Natural killer cell (primary cell): ENCODE measurements at regions not wholly inside any gene's neighbourhood (a gene's known extent, or its start where the extent isn't known, plus 50 kb on each side); places are given as distances from the start of the nearest gene placed in this dataset.

Experiments
- ATAC-seq, 3 donors: fragments of 150-1000 bp in 2 of 3; fragments of 200-7000 bp in 1 of 3; cut with Tn5 transposase; 1 replicate in 1 of 3; 2 replicates in 2 of 3; pipeline ENCODE4 v1.10.0; 2021; ENCODE audit warnings: mild to moderate bottlenecking in 2 of 3, moderate library complexity in 2 of 3
- DNase-seq, 2 donors: peaks; one replicate each; pipeline versions ENCODE4 v3.0.0 to v3.0.0-alpha.2; 2013 to 2021; ENCODE audit warnings: mixed read lengths in 1 of 2
- H3K27ac ChIP-seq: one replicate; pipeline ENCODE4 v1.5.1; 2013; ENCODE audit warnings: mild to moderate bottlenecking, low read length
- H3K27me3 ChIP-seq: one replicate; pipeline ENCODE4 v1.6.1; 2013; ENCODE audit warnings: low read length; ENCODE audit not compliant: control insufficient read depth, insufficient read depth
- H3K36me3 ChIP-seq: one replicate; pipeline ENCODE4 v1.6.1; 2013; ENCODE audit warnings: low read length; ENCODE audit not compliant: control insufficient read depth, insufficient read depth
- H3K4me1 ChIP-seq: one replicate; pipeline ENCODE4 v1.6.1; 2013; ENCODE audit warnings: low read length; ENCODE audit not compliant: control insufficient read depth, insufficient read depth
- H3K4me3 ChIP-seq: one replicate; pipeline ENCODE4 v1.5.1; 2013; ENCODE audit warnings: low read length
- H3K9me3 ChIP-seq: one replicate; pipeline ENCODE4 v1.6.1; 2013; ENCODE audit warnings: low read length; ENCODE audit not compliant: control insufficient read depth, insufficient read depth
- H3K27ac Mint-ChIP-seq, 2 donors: one replicate each; pipeline ENCODE4 v1.8.0; 2022; ENCODE audit warnings: mild to moderate bottlenecking in 2 of 2, mixed read lengths in 2 of 2, moderate library complexity in 1 of 2
- H3K27me3 Mint-ChIP-seq, 2 donors: one replicate each; pipeline ENCODE4 v1.8.0; 2022; ENCODE audit warnings: low read depth in 2 of 2, mixed read lengths in 2 of 2
- H3K36me3 Mint-ChIP-seq: one replicate; pipeline ENCODE4 v1.8.0; 2022; ENCODE audit warnings: mixed read lengths
- H3K4me1 Mint-ChIP-seq, 2 donors: one replicate each; pipeline ENCODE4 v1.8.0; 2022; ENCODE audit warnings: mixed read lengths in 2 of 2
- H3K4me3 Mint-ChIP-seq: one replicate; pipeline ENCODE4 v1.8.0; 2022; ENCODE audit warnings: mild to moderate bottlenecking, moderate library complexity, mixed read lengths
- H3K9me3 Mint-ChIP-seq, 2 donors: one replicate each; pipeline ENCODE4 v1.8.0; 2022; ENCODE audit warnings: mixed read lengths in 2 of 2
- CTCF ChIP-seq: fragments of 200-600 bp; IDR thresholded peaks from one replicate; pipeline ENCODE4 v1.8.0; 2022; ENCODE audit warnings: antibody characterized with exemption
- WGBS: methylation state at CpG from one replicate; pipeline ENCODE4 v1.1.7; 2013; ENCODE audit warnings: missing lambda C conversion rate; ENCODE audit not compliant: insufficient coverage; 5-methylcytosine and 5-hydroxymethylcytosine counted together
- intact Hi-C: fragments of 100-400 bp; cut with micrococcal nuclease; formaldehyde crosslinking; loops from one replicate; pipeline ENCODE4 v1.14.2; 2022

GRCh38 chr2:52828112-52828511 is 939.5 kb upstream of the CHAC2 start:
- Histone ChIP-seq H3K27ac (no peak overlapping the region), H3K4me1 (no peaks in the 10 kb centered on the region), H3K27me3 (no peaks in the 10 kb centered on the region), H3K4me3 (no peak overlapping the region), H3K9me3 (no peaks in the 10 kb centered on the region), H3K36me3 (no peaks in the 10 kb centered on the region)
- DNase-seq (no peak), ATAC-seq (no peak)
- TF ChIP-seq CTCF = no peak
- intact Hi-C loops = no loop called here
- no peaks in the 10 kb centered on the region for H3K4me1 Mint-ChIP-seq
- peaks cover 12 to 16% of the 10 kb centered on the region in 2 donors for H3K9me3 Mint-ChIP-seq
- WGBS = no CpG with 5 or more reads among the region's 1 CpG
- no peak overlapping the region for H3K27ac Mint-ChIP-seq
- H3K36me3 Mint-ChIP-seq = no peaks in the 10 kb centered on the region
- no peaks in the 10 kb centered on the region for H3K27me3 Mint-ChIP-seq
- no peak overlapping the region for H3K4me3 Mint-ChIP-seq

- Mint-ChIP-seq H3K4me1 (no peaks in the 10 kb centered on the region), H3K27me3 (no peaks in the 10 kb centered on the region), H3K27ac (no peak overlapping the region), H3K9me3 (peaks cover 15 to 16% of the 10 kb centered on the region in 2 donors), H3K4me3 (no peak overlapping the region), H3K36me3 (no peaks in the 10 kb centered on the region)
- Histone ChIP-seq H3K27ac (no peak overlapping the region), H3K9me3 (no peaks in the 10 kb centered on the region), H3K27me3 (no peaks in the 10 kb centered on the region), H3K4me1 (no peaks in the 10 kb centered on the region), H3K4me3 (no peak overlapping the region), H3K36me3 (no peaks in the 10 kb centered on the region)
- intact Hi-C loops = no loop called here
- DNase-seq = no peak
- ATAC-seq = no peak
- no peak for TF ChIP-seq CTCF
Observed at GRCh38 chr2:52821631-52822030, 946.0 kb upstream of the CHAC2 start.

GRCh38 chr2:52818958-52819357 is 948.6 kb upstream of the CHAC2 start:
- Mint-ChIP-seq H3K9me3 (peaks cover 11 to 14% of the 10 kb centered on the region in 2 donors), H3K27ac (no peak overlapping the region), H3K4me3 (no peak overlapping the region), H3K27me3 (no peaks in the 10 kb centered on the region), H3K36me3 (no peaks in the 10 kb centered on the region), H3K4me1 (no peaks in the 10 kb centered on the region)
- intact Hi-C loops = no loop called here
- Histone ChIP-seq H3K27ac (no peak overlapping the region), H3K4me1 (no peaks in the 10 kb centered on the region), H3K27me3 (no peaks in the 10 kb centered on the region), H3K9me3 (peaks cover 6% of the 10 kb centered on the region), H3K36me3 (no peaks in the 10 kb centered on the region), H3K4me3 (no peak overlapping the region)
- no peak for TF ChIP-seq CTCF
- DNase-seq (no peak), ATAC-seq (no peak)

GRCh38 chr2:52810460-52810859 is 957.1 kb upstream of the CHAC2 start:
- H3K4me1 ChIP-seq = no peaks in the 10 kb centered on the region
- Mint-ChIP-seq H3K4me3 (no peak overlapping the region), H3K36me3 (no peaks in the 10 kb centered on the region), H3K4me1 (no peaks in the 10 kb centered on the region), H3K27me3 (no peaks in the 10 kb centered on the region), H3K27ac (no peak overlapping the region), H3K9me3 (peaks cover 0 to 15% of the 10 kb centered on the region in 2 donors)
- ATAC-seq (no peak), DNase-seq (peak in 1 of 2 donors; percentile 1)
- no peak overlapping the region for H3K4me3 ChIP-seq
- H3K36me3 ChIP-seq = no peaks in the 10 kb centered on the region
- H3K27me3 ChIP-seq = no peaks in the 10 kb centered on the region
- no peak for TF ChIP-seq CTCF
- no peak overlapping the region for H3K27ac ChIP-seq
- WGBS = 35% methylated on average over 4 of the region's 4 CpGs
- intact Hi-C loops = no loop called here
- H3K9me3 ChIP-seq = peaks cover 6% of the 10 kb centered on the region
